Transverse colon (tissue), 4 donors: ENCODE measurements at regions not wholly inside any gene's neighbourhood (a gene's known extent, or its start where the extent isn't known, plus 50 kb on each side); places are given as distances from the start of the nearest gene placed in this dataset.

Source experiments
- DNase-seq: peaks from one replicate; pipeline ENCODE4 v3.0.0-alpha.2; 2019
- H3K27ac ChIP-seq, 4 donors: fragments of 200-600 bp; sonication (generic); 2 replicates each; pipeline ENCODE4 v1.5.1; 2016 to 2018; ENCODE audit warnings: inconsistent platforms in 4 of 4
- H3K27me3 ChIP-seq: fragments of 200-600 bp; sonication (generic); 2 replicates; pipeline ENCODE4 v1.5.1; 2017; ENCODE audit warnings: inconsistent platforms
- H3K36me3 ChIP-seq, 4 donors: fragments of 200-600 bp; sonication (generic); 2 replicates each; pipeline ENCODE4 v1.5.1; 2017 to 2019; ENCODE audit warnings: inconsistent platforms in 4 of 4
- H3K4me1 ChIP-seq, 4 donors: fragments of 200-600 bp; sonication (generic); 2 replicates each; pipeline ENCODE4 v1.5.1; 2017 to 2020; ENCODE audit warnings: inconsistent platforms in 4 of 4
- H3K4me3 ChIP-seq, 4 donors: fragments of 200-600 bp; sonication (generic); 1 replicate in 1 of 4; 2 replicates in 3 of 4; pipeline versions ENCODE4 v1.5.1 to v1.6.1; 2017 to 2019; ENCODE audit warnings: inconsistent platforms in 4 of 4
- H3K9me3 ChIP-seq, 2 donors: fragments of 200-600 bp; sonication (generic); 2 replicates each; pipeline ENCODE4 v1.5.1; 2017 to 2019; ENCODE audit warnings: inconsistent platforms in 2 of 2
- EP300 ChIP-seq: sonication (generic); formaldehyde crosslinking; IDR thresholded peaks from one replicate; pipeline ENCODE4 v1.6.1; 2017; ENCODE audit warnings: antibody characterized with exemption, low read depth
- POLR2A ChIP-seq: fragments of 450-650 bp; IDR thresholded peaks from one replicate; pipeline ENCODE4 v1.6.1; 2016; ENCODE audit warnings: antibody characterized with exemption, mild to moderate bottlenecking, moderate library complexity
- POLR2AphosphoS5 ChIP-seq, 3 donors: sonication (generic); formaldehyde crosslinking; IDR thresholded peaks; one replicate each; pipeline ENCODE4 v1.6.1; 2016; ENCODE audit warnings: antibody characterized with exemption in 3 of 3
- WGBS, 2 donors: methylation state at CpG; one replicate each; pipeline ENCODE4 v1.1.5; 2018; ENCODE audit warnings: low coverage in 1 of 2; 5-methylcytosine and 5-hydroxymethylcytosine counted together
- in situ Hi-C, 4 donors: fragments of 200-750 bp; cut with MboI; loops; one replicate each; pipeline versions ENCODE4 v1.15.0 to v1.15.1; 2017; ENCODE audit warnings: low sequenced_read_pairs in 3 of 4, low pct_ligation_motif_present in 1 of 4, low pct_unique_long_range_greater_than_20kb in 1 of 4
- intact Hi-C: fragments of 100-400 bp; cut with DNase I; formaldehyde crosslinking; loops from one replicate; pipeline ENCODE4 v1.15.1; 2023; ENCODE audit warnings: low total_unique reads
- TF ChIP-seq, protein P1 (sequence below), 5 experiments: fragments of 200-600 bp in 3 of 5; fragments of 450-650 bp in 2 of 5; sonication (generic) in 3 of 5; IDR thresholded peaks; 1 replicate in 2 of 5; 2 replicates in 3 of 5; pipeline ENCODE4 v1.5.1; 2016 to 2017; ENCODE audit warnings: antibody characterized with exemption in 5 of 5, inconsistent platforms in 3 of 5, mild to moderate bottlenecking in 2 of 5, moderate library complexity in 1 of 5

DNA sequence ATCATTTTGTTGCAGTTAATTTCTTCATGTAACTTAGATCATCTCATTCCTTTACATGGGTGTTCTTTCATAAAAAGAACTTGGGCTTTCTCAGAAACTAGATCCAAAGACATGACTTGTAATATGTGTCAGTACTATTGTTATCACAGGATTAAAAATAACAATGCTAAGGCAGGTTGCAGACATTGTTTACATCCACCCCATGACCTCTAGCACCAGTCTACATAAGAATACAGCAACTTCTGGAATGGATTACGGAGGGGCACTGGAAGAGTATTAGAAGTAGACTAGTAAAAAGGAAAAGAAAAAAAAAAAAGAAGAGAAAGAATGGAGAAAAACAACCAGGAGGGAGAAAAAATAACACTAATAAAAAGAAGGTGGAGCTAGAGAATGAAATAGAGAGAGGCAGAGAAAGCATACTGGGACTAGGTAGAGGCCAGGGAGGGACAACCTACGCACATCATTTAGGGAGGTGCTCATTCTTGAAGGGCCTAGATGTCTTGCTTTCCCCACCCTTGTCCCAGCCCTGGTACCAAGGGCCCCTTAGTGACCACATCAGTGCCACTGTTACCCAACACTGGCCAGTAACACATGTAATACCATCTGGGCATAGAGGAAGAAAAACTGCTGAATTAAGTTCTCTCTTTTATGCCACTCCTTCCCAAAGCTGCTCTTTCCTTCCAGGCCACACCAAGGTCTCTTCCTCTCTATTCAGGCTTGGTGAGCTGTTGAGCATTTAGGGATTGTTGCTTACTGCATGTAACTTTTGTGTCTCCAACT lies 70.6 kb upstream of the KLF7 start:
- 95% methylated on average over 2 of the region's 2 CpGs; no CpG with 5 or more reads in 1 of the 2 donors for WGBS, 2 donors
- intact Hi-C loops (no loop called here), in situ Hi-C loops (no loop called here)
- no peaks in the 10 kb centered on the region for H3K9me3 ChIP-seq
- H3K27me3 ChIP-seq = no peaks in the 10 kb centered on the region
- TF ChIP-seq EP300 = no peak
- TF ChIP-seq POLR2AphosphoS5 (IDR thresholded peaks at IDR 0.05) = no peak
- TF ChIP-seq, protein P1, sequence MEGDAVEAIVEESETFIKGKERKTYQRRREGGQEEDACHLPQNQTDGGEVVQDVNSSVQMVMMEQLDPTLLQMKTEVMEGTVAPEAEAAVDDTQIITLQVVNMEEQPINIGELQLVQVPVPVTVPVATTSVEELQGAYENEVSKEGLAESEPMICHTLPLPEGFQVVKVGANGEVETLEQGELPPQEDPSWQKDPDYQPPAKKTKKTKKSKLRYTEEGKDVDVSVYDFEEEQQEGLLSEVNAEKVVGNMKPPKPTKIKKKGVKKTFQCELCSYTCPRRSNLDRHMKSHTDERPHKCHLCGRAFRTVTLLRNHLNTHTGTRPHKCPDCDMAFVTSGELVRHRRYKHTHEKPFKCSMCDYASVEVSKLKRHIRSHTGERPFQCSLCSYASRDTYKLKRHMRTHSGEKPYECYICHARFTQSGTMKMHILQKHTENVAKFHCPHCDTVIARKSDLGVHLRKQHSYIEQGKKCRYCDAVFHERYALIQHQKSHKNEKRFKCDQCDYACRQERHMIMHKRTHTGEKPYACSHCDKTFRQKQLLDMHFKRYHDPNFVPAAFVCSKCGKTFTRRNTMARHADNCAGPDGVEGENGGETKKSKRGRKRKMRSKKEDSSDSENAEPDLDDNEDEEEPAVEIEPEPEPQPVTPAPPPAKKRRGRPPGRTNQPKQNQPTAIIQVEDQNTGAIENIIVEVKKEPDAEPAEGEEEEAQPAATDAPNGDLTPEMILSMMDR (IDR thresholded peaks at IDR 0.05) = no peak
- TF ChIP-seq POLR2A = no peak
- no peaks in the 10 kb centered on the region for H3K36me3 ChIP-seq
- H3K4me1 ChIP-seq = peaks cover 0 to 11% (median 4%) of the 10 kb centered on the region in 4 donors
- no peak overlapping the region for H3K4me3 ChIP-seq
- H3K27ac ChIP-seq = no peak overlapping the region
- no peak for DNase-seq

DNA sequence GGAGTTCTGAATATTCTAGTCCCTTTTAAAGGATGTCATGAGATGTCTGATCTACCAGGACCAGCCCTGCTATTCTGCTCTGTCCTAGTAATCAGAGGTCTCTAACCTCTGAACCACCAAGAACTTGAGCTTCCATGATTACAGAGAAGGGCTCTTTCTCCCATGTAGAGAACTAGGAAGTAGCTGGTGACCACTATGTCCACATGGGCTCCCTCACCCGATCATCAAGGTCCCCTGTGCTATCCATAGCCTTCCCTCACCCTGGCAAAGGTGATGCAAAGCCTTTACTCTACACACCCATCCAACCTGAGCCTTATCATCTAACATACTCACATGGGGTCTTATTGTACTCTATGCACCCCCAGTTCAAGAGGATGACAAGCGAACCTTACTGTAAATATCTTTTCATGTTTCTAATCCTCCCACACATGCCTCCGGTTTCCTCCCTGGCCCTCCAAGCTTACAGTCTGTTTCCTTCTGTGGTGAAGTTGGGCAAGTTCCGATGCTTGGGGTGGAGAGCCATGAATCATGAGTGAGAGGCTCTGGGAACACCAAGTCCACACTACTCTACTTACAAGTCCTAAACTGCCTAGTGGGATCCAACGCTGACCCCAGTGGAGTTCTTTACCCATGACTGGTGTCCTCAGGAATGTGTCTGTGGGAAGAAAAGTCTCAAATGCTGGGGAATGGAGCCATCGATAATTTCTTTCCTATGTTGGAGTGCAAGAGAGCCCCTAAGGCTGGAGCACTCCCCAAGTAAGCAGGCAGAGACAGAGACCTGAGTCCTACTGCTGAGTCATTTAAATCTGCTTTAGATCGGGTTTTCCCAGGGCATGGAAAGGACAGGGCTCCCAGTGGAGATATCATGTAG lies 73.3 kb upstream of the KLF7 start:
- 64 to 65% methylated on average over 4 to 7 of the region's 7 CpGs for WGBS, 2 donors
- H3K27ac ChIP-seq = peak overlapping the region; percentile 42 to 65 (median 52)
- no peak for TF ChIP-seq POLR2A
- TF ChIP-seq POLR2AphosphoS5 (IDR thresholded peaks at IDR 0.05) = peak in 2 of 3 donors; percentile 20 to 49
- intact Hi-C loops = no loop called here
- DNase-seq = peak; percentile 29
- peaks cover 0 to 11% (median 4%) of the 10 kb centered on the region in 4 donors for H3K4me1 ChIP-seq
- H3K4me3 ChIP-seq = no peak overlapping the region
- no peaks in the 10 kb centered on the region for H3K27me3 ChIP-seq
- no peaks in the 10 kb centered on the region for H3K36me3 ChIP-seq
- H3K9me3 ChIP-seq = no peaks in the 10 kb centered on the region
- in situ Hi-C loops = no loop called here

DNA sequence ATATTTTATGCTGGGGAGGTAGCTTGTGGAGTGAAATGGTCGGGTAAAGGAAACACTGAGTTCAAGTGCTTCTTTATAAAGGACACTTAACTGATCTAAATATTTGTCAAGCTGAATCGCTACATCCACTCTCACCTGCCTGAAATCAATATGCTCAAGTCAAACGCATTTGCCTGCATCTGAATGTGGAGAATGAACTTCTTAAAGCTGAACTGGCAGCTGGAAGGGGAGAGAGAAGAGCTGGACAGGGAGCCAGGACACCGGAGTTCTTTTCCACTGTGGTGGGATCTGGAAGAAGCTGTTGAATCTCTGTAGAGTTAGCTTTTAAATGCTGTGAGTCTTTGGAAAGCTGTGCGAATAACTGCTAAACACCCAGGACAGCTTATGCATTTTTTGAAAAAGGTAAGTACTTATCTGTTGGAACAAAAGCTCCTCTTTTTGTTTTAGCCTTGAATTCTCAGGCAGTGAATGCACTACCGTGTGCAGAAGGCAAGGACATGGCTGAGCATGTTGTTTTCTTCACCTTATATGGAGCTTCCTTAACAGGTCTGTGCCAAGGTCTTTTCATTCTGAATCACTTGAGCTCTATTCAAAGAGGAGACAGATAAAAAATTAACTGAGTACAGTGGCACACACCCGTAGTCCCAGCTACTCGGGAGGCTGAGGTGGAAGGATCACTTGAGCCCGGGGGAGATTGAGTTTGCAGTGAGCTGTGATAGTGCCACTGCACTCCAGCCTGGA lies 74.2 kb upstream of the KLF7 start:
- DNase-seq = no peak
- in situ Hi-C loops (no loop called here), intact Hi-C loops (no loop called here)
- TF ChIP-seq POLR2AphosphoS5 (IDR thresholded peaks at IDR 0.05) (no peak), POLR2A (no peak), EP300 (no peak)
- TF ChIP-seq, protein P1 (IDR thresholded peaks at IDR 0.05) = no peak
- Histone ChIP-seq H3K27me3 (no peaks in the 10 kb centered on the region), H3K9me3 (no peaks in the 10 kb centered on the region), H3K4me3 (no peak overlapping the region), H3K36me3 (no peaks in the 10 kb centered on the region), H3K4me1 (peaks cover 0 to 11% (median 4%) of the 10 kb centered on the region in 4 donors), H3K27ac (peak overlapping the region; percentile 25 to 65 (median 50))
- 54 to 67% methylated on average over 8 to 9 of the region's 9 CpGs for WGBS, 2 donors

DNA sequence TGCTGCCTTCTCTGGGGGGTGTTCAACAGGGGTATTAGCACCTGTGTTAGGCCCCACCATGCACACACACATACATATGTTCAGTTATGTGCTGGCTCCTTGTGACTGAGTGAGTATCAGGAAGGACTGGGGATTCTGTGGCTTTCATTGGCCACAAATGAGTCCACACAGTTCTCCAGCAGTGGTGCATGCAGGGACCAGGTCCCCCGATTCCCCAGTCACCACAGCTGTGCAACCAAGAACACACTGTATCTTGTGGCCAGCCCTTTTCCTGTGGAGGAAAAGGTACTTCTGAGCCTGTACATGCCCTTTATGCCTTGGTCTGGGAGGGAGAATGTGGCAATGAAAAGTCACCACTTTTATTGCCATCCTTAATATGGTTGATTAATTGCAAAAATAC lies 74.9 kb upstream of the KLF7 start:
- in situ Hi-C loops = no loop called here
- no peaks in the 10 kb centered on the region for H3K36me3 ChIP-seq
- H3K9me3 ChIP-seq = no peaks in the 10 kb centered on the region
- no peak for DNase-seq
- WGBS, 2 donors = 55% methylated on average over 1 of the region's 1 CpG; no CpG with 5 or more reads in 1 of the 2 donors
- H3K27ac ChIP-seq = no peak overlapping the region
- H3K4me3 ChIP-seq = no peak overlapping the region
- H3K27me3 ChIP-seq = no peaks in the 10 kb centered on the region
- H3K4me1 ChIP-seq = peaks cover 0 to 11% (median 4%) of the 10 kb centered on the region in 4 donors
- TF ChIP-seq POLR2AphosphoS5 (IDR thresholded peaks at IDR 0.05) (no peak), POLR2A (no peak), EP300 (no peak)
- TF ChIP-seq, protein P1 (IDR thresholded peaks at IDR 0.05) = no peak
- intact Hi-C loops = no loop called here
